HepG2 (cell line): ENCODE measurements at regions not wholly inside any gene's neighbourhood (a gene's known extent, or its start where the extent isn't known, plus 50 kb on each side); places are given as distances from the start of the nearest gene placed in this dataset.

Source experiments
- ESRRA ChIP-seq: sonication (generic); formaldehyde crosslinking; IDR thresholded peaks from 2 replicates; pipeline ENCODE4 v1.5.1; 2020; ENCODE audit warnings: mild to moderate bottlenecking, low read depth, missing genetic modification reagents
- MXD1 ChIP-seq: sonication (generic); formaldehyde crosslinking; IDR thresholded peaks from 2 replicates; pipeline ENCODE4 v1.4.0; 2020; ENCODE audit warnings: mild to moderate bottlenecking, missing genetic modification reagents
- MXD4 ChIP-seq: IDR thresholded peaks from 2 replicates; pipeline ENCODE4 v1.6.1; 2016; ENCODE audit warnings: mild to moderate bottlenecking, missing biosample characterization, missing genetic modification reagents
- RBM39 ChIP-seq: fragments of 200-400 bp; formaldehyde crosslinking; IDR thresholded peaks from one replicate; pipeline ENCODE4 v1.6.1; 2018; ENCODE audit warnings: antibody characterized with exemption, mild to moderate bottlenecking, low read depth, low read length; ENCODE audit not compliant: poor library complexity, severe bottlenecking
- RFX3 ChIP-seq: IDR thresholded peaks from 2 replicates; pipeline ENCODE4 v1.6.1; 2016; ENCODE audit warnings: missing biosample characterization, missing genetic modification reagents
- STAG1 ChIP-seq: sonication (generic); formaldehyde crosslinking; IDR thresholded peaks from 2 replicates; pipeline ENCODE4 v1.4.0; 2020; ENCODE audit warnings: missing genetic modification reagents
- ZNF234 ChIP-seq: sonication (generic); formaldehyde crosslinking; conservative IDR thresholded peaks from 2 replicates; pipeline ENCODE4 v1.5.1; 2020; ENCODE audit warnings: mild to moderate bottlenecking, missing genetic modification reagents
- ZNF574 ChIP-seq: sonication (generic); formaldehyde crosslinking; IDR thresholded peaks from 2 replicates; pipeline ENCODE4 v1.4.0; 2020; ENCODE audit warnings: missing genetic modification reagents
- ZNF598 ChIP-seq: sonication (generic); formaldehyde crosslinking; IDR thresholded peaks from 2 replicates; pipeline ENCODE4 v1.5.1; 2020; ENCODE audit warnings: mild to moderate bottlenecking, missing genetic modification reagents, borderline replicate concordance
- ZNF605 ChIP-seq: sonication (generic); formaldehyde crosslinking; IDR thresholded peaks from 2 replicates; pipeline ENCODE4 v1.8.0; 2022; ENCODE audit warnings: mild to moderate bottlenecking, missing genetic modification reagents
- ZNF788 ChIP-seq: sonication (generic); formaldehyde crosslinking; IDR thresholded peaks from 2 replicates; pipeline ENCODE4 v1.5.0; 2020; ENCODE audit warnings: mild to moderate bottlenecking, missing genetic modification reagents, borderline replicate concordance
- TF ChIP-seq, protein P1 (sequence below): sonication (generic); formaldehyde crosslinking; conservative IDR thresholded peaks from 2 replicates; pipeline ENCODE4 v1.4.0; 2020; ENCODE audit warnings: missing genetic modification reagents
- TF ChIP-seq, protein P2 (sequence below): sonication (generic); formaldehyde crosslinking; conservative IDR thresholded peaks from 2 replicates; pipeline ENCODE4 v1.8.0; 2022; ENCODE audit warnings: missing genetic modification reagents
- TF ChIP-seq, protein P3 (sequence below): sonication (generic); formaldehyde crosslinking; IDR thresholded peaks from 2 replicates; pipeline ENCODE4 v1.9.0; 2021; ENCODE audit warnings: missing genetic modification reagents, mild to moderate bottlenecking, borderline replicate concordance
- TF ChIP-seq, protein P4 (sequence below): sonication (generic); formaldehyde crosslinking; IDR thresholded peaks from 2 replicates; pipeline ENCODE4 v1.4.0; 2020; ENCODE audit warnings: missing genetic modification reagents, borderline replicate concordance
- TF ChIP-seq, protein P5 (sequence below): sonication (generic); formaldehyde crosslinking; conservative IDR thresholded peaks from 2 replicates; pipeline ENCODE4 v1.4.0; 2020; ENCODE audit warnings: missing genetic modification reagents

GRCh38 chr7:138245682-138246081 is 169.4 kb downstream of the AKR1D1 start (continued):
- TF ChIP-seq, protein P1, sequence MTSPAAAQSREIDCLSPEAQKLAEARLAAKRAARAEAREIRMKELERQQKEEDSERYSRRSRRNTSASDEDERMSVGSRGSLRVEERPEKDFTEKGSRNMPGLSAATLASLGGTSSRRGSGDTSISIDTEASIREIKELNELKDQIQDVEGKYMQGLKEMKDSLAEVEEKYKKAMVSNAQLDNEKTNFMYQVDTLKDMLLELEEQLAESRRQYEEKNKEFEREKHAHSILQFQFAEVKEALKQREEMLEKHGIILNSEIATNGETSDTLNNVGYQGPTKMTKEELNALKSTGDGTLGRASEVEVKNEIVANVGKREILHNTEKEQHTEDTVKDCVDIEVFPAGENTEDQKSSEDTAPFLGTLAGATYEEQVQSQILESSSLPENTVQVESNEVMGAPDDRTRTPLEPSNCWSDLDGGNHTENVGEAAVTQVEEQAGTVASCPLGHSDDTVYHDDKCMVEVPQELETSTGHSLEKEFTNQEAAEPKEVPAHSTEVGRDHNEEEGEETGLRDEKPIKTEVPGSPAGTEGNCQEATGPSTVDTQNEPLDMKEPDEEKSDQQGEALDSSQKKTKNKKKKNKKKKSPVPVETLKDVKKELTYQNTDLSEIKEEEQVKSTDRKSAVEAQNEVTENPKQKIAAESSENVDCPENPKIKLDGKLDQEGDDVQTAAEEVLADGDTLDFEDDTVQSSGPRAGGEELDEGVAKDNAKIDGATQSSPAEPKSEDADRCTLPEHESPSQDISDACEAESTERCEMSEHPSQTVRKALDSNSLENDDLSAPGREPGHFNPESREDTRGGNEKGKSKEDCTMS (CRISPR knock-in tag), result no peak
- TF ChIP-seq, protein P2, sequence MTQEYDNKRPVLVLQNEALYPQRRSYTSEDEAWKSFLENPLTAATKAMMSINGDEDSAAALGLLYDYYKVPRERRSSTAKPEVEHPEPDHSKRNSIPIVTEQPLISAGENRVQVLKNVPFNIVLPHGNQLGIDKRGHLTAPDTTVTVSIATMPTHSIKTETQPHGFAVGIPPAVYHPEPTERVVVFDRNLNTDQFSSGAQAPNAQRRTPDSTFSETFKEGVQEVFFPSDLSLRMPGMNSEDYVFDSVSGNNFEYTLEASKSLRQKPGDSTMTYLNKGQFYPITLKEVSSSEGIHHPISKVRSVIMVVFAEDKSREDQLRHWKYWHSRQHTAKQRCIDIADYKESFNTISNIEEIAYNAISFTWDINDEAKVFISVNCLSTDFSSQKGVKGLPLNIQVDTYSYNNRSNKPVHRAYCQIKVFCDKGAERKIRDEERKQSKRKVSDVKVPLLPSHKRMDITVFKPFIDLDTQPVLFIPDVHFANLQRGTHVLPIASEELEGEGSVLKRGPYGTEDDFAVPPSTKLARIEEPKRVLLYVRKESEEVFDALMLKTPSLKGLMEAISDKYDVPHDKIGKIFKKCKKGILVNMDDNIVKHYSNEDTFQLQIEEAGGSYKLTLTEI (CRISPR knock-in tag), result no peak
- TF ChIP-seq ZNF598 (no peak), STAG1 (CRISPR knock-in tag) (peak; percentile 38), ZNF788 (no peak), ZNF234 (CRISPR knock-in tag) (no peak), RBM39 (no peak), MXD4 (CRISPR knock-in tag) (no peak), ZNF574 (CRISPR knock-in tag) (no peak), RFX3 (CRISPR knock-in tag) (no peak), MXD1 (CRISPR knock-in tag) (no peak), ESRRA (CRISPR knock-in tag) (no peak), ZNF605 (CRISPR knock-in tag) (no peak)
- TF ChIP-seq, protein P3, sequence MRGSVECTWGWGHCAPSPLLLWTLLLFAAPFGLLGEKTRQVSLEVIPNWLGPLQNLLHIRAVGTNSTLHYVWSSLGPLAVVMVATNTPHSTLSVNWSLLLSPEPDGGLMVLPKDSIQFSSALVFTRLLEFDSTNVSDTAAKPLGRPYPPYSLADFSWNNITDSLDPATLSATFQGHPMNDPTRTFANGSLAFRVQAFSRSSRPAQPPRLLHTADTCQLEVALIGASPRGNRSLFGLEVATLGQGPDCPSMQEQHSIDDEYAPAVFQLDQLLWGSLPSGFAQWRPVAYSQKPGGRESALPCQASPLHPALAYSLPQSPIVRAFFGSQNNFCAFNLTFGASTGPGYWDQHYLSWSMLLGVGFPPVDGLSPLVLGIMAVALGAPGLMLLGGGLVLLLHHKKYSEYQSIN (CRISPR knock-in tag), result no peak
- TF ChIP-seq, protein P4, sequence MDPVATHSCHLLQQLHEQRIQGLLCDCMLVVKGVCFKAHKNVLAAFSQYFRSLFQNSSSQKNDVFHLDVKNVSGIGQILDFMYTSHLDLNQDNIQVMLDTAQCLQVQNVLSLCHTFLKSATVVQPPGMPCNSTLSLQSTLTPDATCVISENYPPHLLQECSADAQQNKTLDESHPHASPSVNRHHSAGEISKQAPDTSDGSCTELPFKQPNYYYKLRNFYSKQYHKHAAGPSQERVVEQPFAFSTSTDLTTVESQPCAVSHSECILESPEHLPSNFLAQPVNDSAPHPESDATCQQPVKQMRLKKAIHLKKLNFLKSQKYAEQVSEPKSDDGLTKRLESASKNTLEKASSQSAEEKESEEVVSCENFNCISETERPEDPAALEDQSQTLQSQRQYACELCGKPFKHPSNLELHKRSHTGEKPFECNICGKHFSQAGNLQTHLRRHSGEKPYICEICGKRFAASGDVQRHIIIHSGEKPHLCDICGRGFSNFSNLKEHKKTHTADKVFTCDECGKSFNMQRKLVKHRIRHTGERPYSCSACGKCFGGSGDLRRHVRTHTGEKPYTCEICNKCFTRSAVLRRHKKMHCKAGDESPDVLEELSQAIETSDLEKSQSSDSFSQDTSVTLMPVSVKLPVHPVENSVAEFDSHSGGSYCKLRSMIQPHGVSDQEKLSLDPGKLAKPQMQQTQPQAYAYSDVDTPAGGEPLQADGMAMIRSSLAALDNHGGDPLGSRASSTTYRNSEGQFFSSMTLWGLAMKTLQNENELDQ (CRISPR knock-in tag), result no peak
- TF ChIP-seq, protein P5, sequence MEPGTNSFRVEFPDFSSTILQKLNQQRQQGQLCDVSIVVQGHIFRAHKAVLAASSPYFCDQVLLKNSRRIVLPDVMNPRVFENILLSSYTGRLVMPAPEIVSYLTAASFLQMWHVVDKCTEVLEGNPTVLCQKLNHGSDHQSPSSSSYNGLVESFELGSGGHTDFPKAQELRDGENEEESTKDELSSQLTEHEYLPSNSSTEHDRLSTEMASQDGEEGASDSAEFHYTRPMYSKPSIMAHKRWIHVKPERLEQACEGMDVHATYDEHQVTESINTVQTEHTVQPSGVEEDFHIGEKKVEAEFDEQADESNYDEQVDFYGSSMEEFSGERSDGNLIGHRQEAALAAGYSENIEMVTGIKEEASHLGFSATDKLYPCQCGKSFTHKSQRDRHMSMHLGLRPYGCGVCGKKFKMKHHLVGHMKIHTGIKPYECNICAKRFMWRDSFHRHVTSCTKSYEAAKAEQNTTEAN (CRISPR knock-in tag), result 0 out of 2 replicates have a peak, but pooled peaks have one; percentile 30
